AG09309 (cell line): ENCODE measurements at regions not wholly inside any gene's neighbourhood (a gene's known extent, or its start where the extent isn't known, plus 50 kb on each side); places are given as distances from the start of the nearest gene placed in this dataset.

Source experiments
- DNase-seq: peaks from one replicate; pipeline ENCODE4 v3.0.0-alpha.2; 2010; ENCODE audit warnings: low read depth
- H3K4me3 ChIP-seq: 2 replicates; pipeline ENCODE4 v1.5.1; 2011; ENCODE audit warnings: mild to moderate bottlenecking, low read depth, low read length, moderate library complexity; ENCODE audit not compliant: control insufficient read depth
- TF ChIP-seq, protein P1 (sequence below): IDR thresholded peaks from 2 replicates; pipeline ENCODE4 v1.5.1; 2011; ENCODE audit warnings: mild to moderate bottlenecking, low read depth, low read length, inconsistent platforms; ENCODE audit not compliant: insufficient read depth, control insufficient read depth; ENCODE audit errors: missing control alignments

GRCh38 chr13:65417953-65418352 lies 1812.2 kb downstream of the PCDH9 start:
- DNase-seq: no peak
- TF ChIP-seq, protein P1, sequence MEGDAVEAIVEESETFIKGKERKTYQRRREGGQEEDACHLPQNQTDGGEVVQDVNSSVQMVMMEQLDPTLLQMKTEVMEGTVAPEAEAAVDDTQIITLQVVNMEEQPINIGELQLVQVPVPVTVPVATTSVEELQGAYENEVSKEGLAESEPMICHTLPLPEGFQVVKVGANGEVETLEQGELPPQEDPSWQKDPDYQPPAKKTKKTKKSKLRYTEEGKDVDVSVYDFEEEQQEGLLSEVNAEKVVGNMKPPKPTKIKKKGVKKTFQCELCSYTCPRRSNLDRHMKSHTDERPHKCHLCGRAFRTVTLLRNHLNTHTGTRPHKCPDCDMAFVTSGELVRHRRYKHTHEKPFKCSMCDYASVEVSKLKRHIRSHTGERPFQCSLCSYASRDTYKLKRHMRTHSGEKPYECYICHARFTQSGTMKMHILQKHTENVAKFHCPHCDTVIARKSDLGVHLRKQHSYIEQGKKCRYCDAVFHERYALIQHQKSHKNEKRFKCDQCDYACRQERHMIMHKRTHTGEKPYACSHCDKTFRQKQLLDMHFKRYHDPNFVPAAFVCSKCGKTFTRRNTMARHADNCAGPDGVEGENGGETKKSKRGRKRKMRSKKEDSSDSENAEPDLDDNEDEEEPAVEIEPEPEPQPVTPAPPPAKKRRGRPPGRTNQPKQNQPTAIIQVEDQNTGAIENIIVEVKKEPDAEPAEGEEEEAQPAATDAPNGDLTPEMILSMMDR: no peak
- H3K4me3 ChIP-seq: no peak overlapping the region

GRCh38 chr13:65416784-65417183 lies 1813.4 kb downstream of the PCDH9 start:
- H3K4me3 ChIP-seq: no peak overlapping the region
- DNase-seq: no peak
- TF ChIP-seq, protein P1: no peak

- DNase-seq: no peak
- TF ChIP-seq, protein P1: no peak
- no peak overlapping the region for H3K4me3 ChIP-seq
These were observed 1815.9 kb downstream of the PCDH9 start for GRCh38 chr13:65414187-65414586.

DNA sequence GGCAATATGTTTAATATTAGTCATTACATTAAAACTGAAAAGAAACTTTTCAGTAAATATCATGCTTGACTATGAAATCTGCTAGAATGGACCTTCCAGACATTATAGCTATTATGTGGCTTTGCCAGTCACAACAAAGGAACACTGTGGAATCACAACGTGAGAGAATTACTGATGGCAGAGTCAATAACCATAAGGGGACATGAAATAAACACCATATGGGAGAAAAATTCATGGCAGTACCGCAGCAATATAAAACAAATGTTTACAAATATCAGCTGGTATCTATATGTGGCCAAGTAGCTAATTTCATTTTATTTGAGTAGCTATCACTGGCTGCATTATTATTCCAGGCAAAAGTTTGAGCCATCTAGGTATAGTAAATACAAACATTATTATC lies 1818.6 kb downstream of the PCDH9 start:
- H3K4me3 ChIP-seq: no peak overlapping the region
- TF ChIP-seq, protein P1: no peak
- DNase-seq: no peak

- TF ChIP-seq, protein P1: no peak
- no peak overlapping the region for H3K4me3 ChIP-seq
- no peak for DNase-seq
These were observed 1819.3 kb downstream of the PCDH9 start for GRCh38 chr13:65410791-65411190.

- no peak overlapping the region for H3K4me3 ChIP-seq
- no peak for DNase-seq
- TF ChIP-seq, protein P1: no peak
These were observed 1828.8 kb downstream of the PCDH9 start for GRCh38 chr13:65401315-65401714.

GRCh38 chr13:65400702-65401101 lies 1829.4 kb downstream of the PCDH9 start:
- DNase-seq: no peak
- no peak overlapping the region for H3K4me3 ChIP-seq
- TF ChIP-seq, protein P1: no peak
